GM10266 (cell line): ENCODE measurements at regions not wholly inside any gene's neighbourhood (a gene's known extent, or its start where the extent isn't known, plus 50 kb on each side); places are given as distances from the start of the nearest gene placed in this dataset.
"Not testable (repeated sequence)": the region's sequence is repeated elsewhere in the genome, so short reads cannot be mapped to it uniquely, and the experiment has no call there.

Experiments used
- DNase-seq: peaks from one replicate; pipeline ENCODE4 v3.0.0; 2012; ENCODE audit errors: extremely low spot score
- CTCF ChIP-seq: IDR thresholded peaks from 2 replicates; pipeline ENCODE4 v1.5.1; 2012; ENCODE audit warnings: mild to moderate bottlenecking, low read depth; ENCODE audit not compliant: control insufficient read depth, insufficient read depth; ENCODE audit errors: missing control alignments

- DNase-seq = no peak
- no peak for TF ChIP-seq CTCF
Measured at GRCh38 chr3:22010997-22011396, 260.0 kb upstream of the ZNF385D start.

- DNase-seq = no peak
- no peak for TF ChIP-seq CTCF
Measured at GRCh38 chr3:22012471-22012870, 261.5 kb upstream of the ZNF385D start.

- no peak for TF ChIP-seq CTCF
- DNase-seq = no peak
Measured at GRCh38 chr3:22013641-22014040, 262.6 kb upstream of the ZNF385D start.

GRCh38 chr3:22016197-22016596 lies 265.2 kb upstream of the ZNF385D start:
- no peak for DNase-seq
- TF ChIP-seq CTCF = no peak

GRCh38 chr3:22024638-22025037 lies 273.6 kb upstream of the ZNF385D start:
- not testable (repeated sequence) for DNase-seq

- no peak for DNase-seq
- no peak for TF ChIP-seq CTCF
Measured at GRCh38 chr3:22029480-22029879, 278.5 kb upstream of the ZNF385D start.

GRCh38 chr3:22039161-22039560 lies 288.2 kb upstream of the ZNF385D start:
- DNase-seq = no peak
- TF ChIP-seq CTCF = no peak

- TF ChIP-seq CTCF = no peak
- no peak for DNase-seq
Measured at GRCh38 chr3:22040150-22040549, 289.1 kb upstream of the ZNF385D start.
